ENCODE measurements at regions not wholly inside any gene's neighbourhood (a gene's known extent, or its start where the extent isn't known, plus 50 kb on each side); places are given as distances from the start of the nearest gene placed in this dataset.
"Not testable (repeated sequence)": the region's sequence is repeated elsewhere in the genome, so short reads cannot be mapped to it uniquely, and the experiment has no call there.

DNA sequence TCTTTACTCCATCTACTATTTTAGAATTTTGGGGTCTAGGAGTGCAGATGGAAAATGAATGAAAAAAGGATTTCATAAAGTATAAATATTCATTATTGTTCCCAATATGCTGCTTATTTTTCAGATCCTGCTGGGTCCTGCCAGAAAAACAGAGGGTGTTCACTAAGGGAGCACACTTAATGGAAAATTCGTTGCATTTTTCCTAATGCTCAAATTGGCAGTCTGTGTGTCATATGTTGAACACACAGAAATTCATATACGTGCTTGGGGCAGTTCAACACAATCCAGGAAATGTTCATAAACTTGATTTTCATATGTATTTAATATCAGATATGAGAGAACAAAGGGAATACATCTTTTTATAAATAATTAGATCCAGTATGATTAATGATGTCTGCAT, 1019.4 kb downstream of the EPHA7 start:
- DNase-seq: no peak
- 44 to 60% (median 46%) methylated on average over 2 of the region's 2 CpGs for WGBS, 3 donors

DNA sequence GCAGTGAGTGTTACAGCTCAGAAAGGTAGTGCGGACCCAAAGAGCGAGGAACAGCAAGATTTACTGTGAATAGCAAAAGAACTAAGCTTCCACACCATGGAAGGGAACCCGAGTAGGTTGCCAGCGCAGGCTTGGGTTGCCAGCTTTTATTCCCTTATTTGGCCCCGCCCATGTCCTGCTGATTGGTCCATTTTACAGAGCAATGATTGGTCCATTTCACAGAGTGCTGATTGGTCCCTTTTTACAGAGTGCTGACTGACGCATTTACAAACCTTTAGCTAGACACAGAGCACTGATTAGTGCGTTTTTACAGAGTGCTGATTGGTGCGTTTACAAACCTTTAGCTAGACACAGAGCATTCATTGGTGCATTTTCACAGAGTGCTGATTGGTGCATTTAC, 1030.7 kb downstream of the EPHA7 start:
- H3K27ac ChIP-seq (ENCODE audit: low read depth in 1 of 3, low read length in 2 of 3); H3K9me3 ChIP-seq (ENCODE audit: control insufficient read depth in 2 of 2, insufficient read depth in 1 of 2, low read depth in 1 of 2, low read length in 1 of 2); H3K4me3 ChIP-seq (ENCODE audit: low read depth in 1 of 3, low read length in 3 of 3); H3K36me3 ChIP-seq (ENCODE audit: control insufficient read depth in 3 of 3, insufficient read depth in 2 of 3, low read depth in 1 of 3, low read length in 3 of 3); DNase-seq; H3K27me3 ChIP-seq (ENCODE audit: control insufficient read depth in 3 of 3, insufficient read depth in 3 of 3, low read length in 3 of 3); FAIRE-seq; H3K4me1 ChIP-seq (ENCODE audit: control insufficient read depth in 3 of 3, insufficient read depth in 2 of 3, low read depth in 1 of 3, low read length in 2 of 3): not testable (repeated sequence)
- 81 to 92% (median 85%) methylated on average over 8 of the region's 8 CpGs for WGBS, 3 donors

More for the DNA sequence above, 1019.4 kb downstream of the EPHA7 start:
- Histone ChIP-seq H3K36me3 (ENCODE audit: control insufficient read depth in 3 of 3, insufficient read depth in 2 of 3, low read depth in 1 of 3, low read length in 3 of 3) (no peaks in the 10 kb centered on the region), H3K9me3 (ENCODE audit: control insufficient read depth in 2 of 2, insufficient read depth in 1 of 2, low read depth in 1 of 2, low read length in 1 of 2) (no peaks in the 10 kb centered on the region), H3K27me3 (ENCODE audit: control insufficient read depth in 3 of 3, insufficient read depth in 3 of 3, low read length in 3 of 3) (no peaks in the 10 kb centered on the region), H3K4me3 (ENCODE audit: low read depth in 1 of 3, low read length in 3 of 3) (no peak overlapping the region), H3K27ac (ENCODE audit: low read depth in 1 of 3, low read length in 2 of 3) (no peak overlapping the region), H3K4me1 (ENCODE audit: control insufficient read depth in 3 of 3, insufficient read depth in 2 of 3, low read depth in 1 of 3, low read length in 2 of 3) (no peaks in the 10 kb centered on the region)
- no peak for FAIRE-seq

DNA sequence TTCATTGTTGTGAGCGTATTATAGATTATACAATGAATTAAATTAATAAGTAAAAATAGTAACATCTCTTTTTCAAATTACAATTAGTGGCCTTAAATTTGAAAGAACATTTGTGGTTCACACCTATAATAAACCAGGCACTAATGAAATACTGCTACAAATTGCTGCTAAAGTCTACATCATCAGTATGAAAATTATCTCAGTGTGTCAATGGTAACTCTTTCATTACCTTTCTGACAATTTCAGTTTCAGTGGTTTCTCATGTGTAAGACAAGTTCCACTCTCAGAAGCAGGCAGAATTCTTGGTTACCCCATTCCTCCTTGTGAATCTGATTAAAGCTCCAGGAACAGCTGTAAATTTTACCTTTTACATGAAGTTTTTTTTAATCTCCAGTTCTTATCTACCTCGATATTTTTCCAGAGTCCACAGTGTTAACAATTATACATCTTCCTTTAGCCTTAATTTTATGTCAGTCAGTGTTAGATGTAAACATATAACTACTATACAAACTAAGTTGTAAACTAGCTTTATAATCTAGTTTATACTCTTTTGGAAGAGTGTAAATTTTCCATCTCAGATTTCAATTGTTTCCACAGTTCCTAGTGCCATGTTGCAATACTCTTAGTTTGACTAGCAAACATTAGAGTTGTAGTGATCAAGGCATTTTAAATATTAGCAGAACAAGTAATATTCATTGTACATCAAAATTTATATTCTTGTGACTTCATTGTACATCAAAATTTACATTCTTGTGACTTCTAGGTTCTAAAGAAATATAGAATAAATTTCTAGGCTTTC, 1038.4 kb downstream of the EPHA7 start:
- FAIRE-seq (no peak), DNase-seq (no peak)
- WGBS, 3 donors: 64 to 85% (median 68%) methylated on average over 2 of the region's 2 CpGs
- H3K27ac ChIP-seq (ENCODE audit: low read depth in 1 of 3, low read length in 2 of 3): no peak overlapping the region
- no peaks in the 10 kb centered on the region for H3K9me3 ChIP-seq (ENCODE audit: control insufficient read depth in 2 of 2, insufficient read depth in 1 of 2, low read depth in 1 of 2, low read length in 1 of 2)
- H3K4me1 ChIP-seq (ENCODE audit: control insufficient read depth in 3 of 3, insufficient read depth in 2 of 3, low read depth in 1 of 3, low read length in 2 of 3): no peaks in the 10 kb centered on the region
- no peaks in the 10 kb centered on the region for H3K27me3 ChIP-seq (ENCODE audit: control insufficient read depth in 3 of 3, insufficient read depth in 3 of 3, low read length in 3 of 3)
- H3K36me3 ChIP-seq (ENCODE audit: control insufficient read depth in 3 of 3, insufficient read depth in 2 of 3, low read depth in 1 of 3, low read length in 3 of 3): no peaks in the 10 kb centered on the region
- H3K4me3 ChIP-seq (ENCODE audit: low read depth in 1 of 3, low read length in 3 of 3): no peak overlapping the region

DNA sequence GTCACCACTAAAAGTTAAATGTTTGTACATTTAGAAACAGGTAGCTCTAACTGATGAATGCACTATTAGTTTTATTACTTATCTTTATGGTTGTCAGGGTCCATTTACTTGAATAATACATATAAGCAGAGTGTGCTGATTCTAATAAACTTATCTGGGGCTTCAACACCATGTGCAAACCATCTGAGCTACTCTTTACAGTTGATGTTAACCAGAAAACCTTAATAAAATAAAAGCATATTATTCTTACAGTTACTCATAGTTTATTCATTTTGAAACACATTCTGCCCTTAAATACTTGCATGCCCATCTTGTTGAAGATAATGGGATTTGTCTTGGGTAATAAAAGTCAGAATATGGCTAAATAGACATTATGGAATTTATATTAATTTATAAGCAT, 1042.2 kb downstream of the EPHA7 start:
- DNase-seq (no peak), FAIRE-seq (no peak)
- Histone ChIP-seq H3K4me3 (ENCODE audit: low read depth in 1 of 3, low read length in 3 of 3) (no peak overlapping the region), H3K27ac (ENCODE audit: low read depth in 1 of 3, low read length in 2 of 3) (no peak overlapping the region), H3K4me1 (ENCODE audit: control insufficient read depth in 3 of 3, insufficient read depth in 2 of 3, low read depth in 1 of 3, low read length in 2 of 3) (no peaks in the 10 kb centered on the region), H3K36me3 (ENCODE audit: control insufficient read depth in 3 of 3, insufficient read depth in 2 of 3, low read depth in 1 of 3, low read length in 3 of 3) (no peaks in the 10 kb centered on the region), H3K9me3 (ENCODE audit: control insufficient read depth in 2 of 2, insufficient read depth in 1 of 2, low read depth in 1 of 2, low read length in 1 of 2) (no peaks in the 10 kb centered on the region), H3K27me3 (ENCODE audit: control insufficient read depth in 3 of 3, insufficient read depth in 3 of 3, low read length in 3 of 3) (no peaks in the 10 kb centered on the region)

DNA sequence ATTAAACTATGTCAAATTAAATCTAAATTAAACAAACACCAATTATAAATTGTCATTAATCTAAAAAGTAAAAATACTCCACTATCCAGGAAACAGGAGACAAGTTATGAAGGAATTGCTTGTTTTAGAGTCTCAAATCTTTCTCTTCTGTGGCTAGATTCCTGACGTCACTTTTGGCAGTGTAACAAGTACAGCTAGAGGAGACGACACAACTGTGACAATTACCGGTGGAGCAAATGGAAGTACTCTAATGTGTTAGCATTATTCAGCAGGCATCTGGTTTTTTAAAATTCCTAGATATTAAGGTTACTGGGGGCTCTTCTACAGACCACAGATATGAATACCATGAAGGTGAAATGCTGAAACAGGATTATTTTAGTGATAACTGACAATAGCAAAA, 1042.7 kb downstream of the EPHA7 start:
- Histone ChIP-seq H3K9me3 (ENCODE audit: control insufficient read depth in 2 of 2, insufficient read depth in 1 of 2, low read depth in 1 of 2, low read length in 1 of 2) (no peaks in the 10 kb centered on the region), H3K36me3 (ENCODE audit: control insufficient read depth in 3 of 3, insufficient read depth in 2 of 3, low read depth in 1 of 3, low read length in 3 of 3) (no peaks in the 10 kb centered on the region), H3K4me1 (ENCODE audit: control insufficient read depth in 3 of 3, insufficient read depth in 2 of 3, low read depth in 1 of 3, low read length in 2 of 3) (no peaks in the 10 kb centered on the region), H3K4me3 (ENCODE audit: low read depth in 1 of 3, low read length in 3 of 3) (no peak overlapping the region), H3K27ac (ENCODE audit: low read depth in 1 of 3, low read length in 2 of 3) (no peak overlapping the region), H3K27me3 (ENCODE audit: control insufficient read depth in 3 of 3, insufficient read depth in 3 of 3, low read length in 3 of 3) (no peaks in the 10 kb centered on the region)
- 48 to 70% (median 64%) methylated on average over 3 of the region's 3 CpGs for WGBS, 3 donors
- FAIRE-seq (no peak), DNase-seq (peak in 1 of 2 donors; percentile 21)

DNA sequence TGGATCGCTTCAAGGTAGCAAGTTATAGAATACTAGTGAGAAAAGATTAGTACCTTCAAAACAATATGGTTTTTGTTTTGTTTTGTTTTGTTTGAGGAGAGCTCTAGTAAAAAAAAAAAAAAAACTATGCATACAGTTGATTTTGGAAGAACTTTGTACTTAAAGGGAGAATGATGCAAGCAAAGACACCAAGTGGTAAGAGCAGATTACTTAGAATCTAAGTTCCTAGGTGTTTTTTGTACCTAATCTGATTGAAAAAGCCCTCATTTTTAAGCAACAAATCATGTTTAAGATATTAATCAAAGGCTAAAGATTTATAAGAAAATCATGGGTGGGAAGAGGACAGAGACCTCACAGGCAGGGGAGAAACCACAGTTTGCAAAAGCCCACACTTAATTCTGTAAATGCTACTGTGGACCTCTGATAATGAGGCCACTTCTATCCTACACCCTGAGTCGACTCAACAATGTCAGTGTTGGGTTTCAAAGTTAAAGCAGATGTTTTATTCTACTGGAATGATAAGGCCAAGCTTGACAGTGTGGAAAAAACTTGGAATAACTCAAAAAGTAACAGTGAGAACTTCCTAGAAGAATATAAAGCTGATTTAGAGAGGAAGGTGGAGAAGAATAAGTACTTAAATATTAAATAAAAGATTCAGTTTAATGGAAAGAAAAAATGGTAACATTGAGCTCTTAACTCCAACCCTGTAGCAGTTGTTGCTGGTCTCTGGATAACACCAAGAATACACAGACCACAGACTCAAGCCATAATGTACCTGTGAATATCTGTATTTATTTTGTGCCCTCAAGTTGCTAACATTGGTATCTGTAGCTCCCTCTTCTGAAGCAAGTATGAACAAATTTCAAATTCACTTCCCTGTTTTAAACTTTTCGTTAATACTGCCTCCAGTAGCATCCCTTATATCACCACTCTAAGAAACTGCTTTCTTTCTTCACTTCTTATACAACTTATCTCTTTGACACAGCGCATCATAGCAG, 1047.8 kb downstream of the EPHA7 start:
- H3K27me3 ChIP-seq (ENCODE audit: control insufficient read depth in 3 of 3, insufficient read depth in 3 of 3, low read length in 3 of 3): no peaks in the 10 kb centered on the region
- no peak for DNase-seq
- no peak overlapping the region for H3K4me3 ChIP-seq (ENCODE audit: low read depth in 1 of 3, low read length in 3 of 3)
- no peak for FAIRE-seq
- WGBS, 3 donors: 65 to 71% (median 67%) methylated on average over 4 of the region's 4 CpGs
- no peaks in the 10 kb centered on the region for H3K9me3 ChIP-seq (ENCODE audit: control insufficient read depth in 2 of 2, insufficient read depth in 1 of 2, low read depth in 1 of 2, low read length in 1 of 2)
- H3K27ac ChIP-seq (ENCODE audit: low read depth in 1 of 3, low read length in 2 of 3): no peak overlapping the region
- H3K4me1 ChIP-seq (ENCODE audit: control insufficient read depth in 3 of 3, insufficient read depth in 2 of 3, low read depth in 1 of 3, low read length in 2 of 3): no peaks in the 10 kb centered on the region
- H3K36me3 ChIP-seq (ENCODE audit: control insufficient read depth in 3 of 3, insufficient read depth in 2 of 3, low read depth in 1 of 3, low read length in 3 of 3): no peaks in the 10 kb centered on the region

DNA sequence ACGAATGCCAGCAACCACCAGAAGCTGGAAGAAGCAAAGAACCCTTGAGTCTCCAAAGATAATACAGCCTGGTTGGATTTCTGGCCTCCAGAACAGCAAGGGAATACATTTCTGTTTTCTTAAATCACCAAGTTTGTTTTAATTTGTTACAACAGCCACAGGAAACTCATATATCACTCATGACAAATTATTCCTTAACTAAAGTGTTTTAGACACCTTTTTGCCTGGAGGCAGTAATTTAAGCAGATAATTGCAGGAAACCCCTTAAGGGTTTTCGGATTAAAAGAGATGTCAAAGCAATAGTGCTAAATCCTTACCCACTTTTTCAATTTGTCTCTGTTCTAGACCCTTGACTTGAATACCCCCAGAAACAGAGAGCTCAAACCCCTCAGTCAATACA, 1050.0 kb downstream of the EPHA7 start:
- no peak for FAIRE-seq

DNA sequence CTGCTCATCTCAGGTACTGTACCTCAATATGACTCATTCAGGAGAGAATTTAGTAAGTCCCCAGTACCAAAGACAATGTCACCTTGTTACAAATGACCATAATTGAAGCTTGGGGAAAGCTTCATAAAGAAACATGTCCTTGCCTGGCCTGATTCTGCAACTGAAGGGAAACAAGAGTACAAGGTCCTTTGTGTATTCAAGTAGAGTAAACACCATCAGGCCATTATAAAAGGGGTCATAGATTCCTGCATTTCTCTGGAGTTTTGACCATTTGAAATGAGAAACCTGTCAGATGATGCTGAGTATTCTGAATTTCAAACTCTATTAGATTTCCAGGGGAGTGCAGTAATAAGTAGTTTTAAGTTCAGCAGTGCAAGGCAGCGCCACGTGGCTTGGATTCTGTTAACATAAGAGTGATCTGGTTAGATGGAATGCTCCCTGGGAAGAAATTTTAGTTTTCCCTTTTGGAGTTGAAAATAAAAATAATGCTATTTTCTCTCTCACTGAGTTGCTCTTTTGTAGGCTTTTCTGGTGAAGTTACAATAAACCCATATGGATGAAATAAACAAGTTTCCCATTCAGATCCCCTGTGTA, 1054.3 kb downstream of the EPHA7 start:
- Histone ChIP-seq H3K4me3 (ENCODE audit: low read depth in 1 of 3, low read length in 3 of 3) (no peak overlapping the region), H3K36me3 (ENCODE audit: control insufficient read depth in 3 of 3, insufficient read depth in 2 of 3, low read depth in 1 of 3, low read length in 3 of 3) (no peaks in the 10 kb centered on the region), H3K4me1 (ENCODE audit: control insufficient read depth in 3 of 3, insufficient read depth in 2 of 3, low read depth in 1 of 3, low read length in 2 of 3) (no peaks in the 10 kb centered on the region), H3K27ac (ENCODE audit: low read depth in 1 of 3, low read length in 2 of 3) (no peak overlapping the region), H3K27me3 (ENCODE audit: control insufficient read depth in 3 of 3, insufficient read depth in 3 of 3, low read length in 3 of 3) (no peaks in the 10 kb centered on the region), H3K9me3 (ENCODE audit: control insufficient read depth in 2 of 2, insufficient read depth in 1 of 2, low read depth in 1 of 2, low read length in 1 of 2) (no peaks in the 10 kb centered on the region)
- FAIRE-seq (no peak), DNase-seq (peak in 1 of 2 donors; percentile 5)
- 17 to 43% (median 26%) methylated on average over 2 of the region's 2 CpGs for WGBS, 3 donors

More for the DNA sequence above, 1050.0 kb downstream of the EPHA7 start:
- Histone ChIP-seq H3K27me3 (ENCODE audit: control insufficient read depth in 3 of 3, insufficient read depth in 3 of 3, low read length in 3 of 3) (no peaks in the 10 kb centered on the region), H3K36me3 (ENCODE audit: control insufficient read depth in 3 of 3, insufficient read depth in 2 of 3, low read depth in 1 of 3, low read length in 3 of 3) (no peaks in the 10 kb centered on the region), H3K4me3 (ENCODE audit: low read depth in 1 of 3, low read length in 3 of 3) (no peak overlapping the region), H3K4me1 (ENCODE audit: control insufficient read depth in 3 of 3, insufficient read depth in 2 of 3, low read depth in 1 of 3, low read length in 2 of 3) (no peaks in the 10 kb centered on the region), H3K9me3 (ENCODE audit: control insufficient read depth in 2 of 2, insufficient read depth in 1 of 2, low read depth in 1 of 2, low read length in 1 of 2) (no peaks in the 10 kb centered on the region), H3K27ac (ENCODE audit: low read depth in 1 of 3, low read length in 2 of 3) (no peak overlapping the region)
- no peak for DNase-seq
- WGBS, 3 donors: 38 to 68% (median 54%) methylated on average over 2 of the region's 2 CpGs
